SK-N-MC (cell line): ENCODE measurements at regions not wholly inside any gene's neighbourhood (a gene's known extent, or its start where the extent isn't known, plus 50 kb on each side); places are given as distances from the start of the nearest gene placed in this dataset.

Source experiments
- EZH2 ChIP-seq: fragments of 200-600 bp; sonication (generic); IDR thresholded peaks from one replicate; pipeline ENCODE4 v1.6.1; 2017; ENCODE audit warnings: antibody characterized with exemption
- POLR2AphosphoS5 ChIP-seq: IDR thresholded peaks from 2 replicates; pipeline ENCODE4 v1.6.1; 2012; ENCODE audit warnings: mild to moderate bottlenecking, low read depth, low read length, borderline replicate concordance

GRCh38 chr3:38989917-38990510 is 61.7 kb downstream of the SCN11A start:
- TF ChIP-seq EZH2 (no peak), POLR2AphosphoS5 (no peak)
